NCI-H524 (cell line): ENCODE measurements at regions not wholly inside any gene's neighbourhood (a gene's known extent, or its start where the extent isn't known, plus 50 kb on each side); places are given as distances from the start of the nearest gene placed in this dataset.
"Not testable (repeated sequence)": the region's sequence is repeated elsewhere in the genome, so short reads cannot be mapped to it uniquely, and the experiment has no call there.

Experiments used
- DNase-seq, 2 experiments: peaks; one replicate each; lab custom pipeline; 2025; lab: John Stamatoyannopoulos, UW

DNA sequence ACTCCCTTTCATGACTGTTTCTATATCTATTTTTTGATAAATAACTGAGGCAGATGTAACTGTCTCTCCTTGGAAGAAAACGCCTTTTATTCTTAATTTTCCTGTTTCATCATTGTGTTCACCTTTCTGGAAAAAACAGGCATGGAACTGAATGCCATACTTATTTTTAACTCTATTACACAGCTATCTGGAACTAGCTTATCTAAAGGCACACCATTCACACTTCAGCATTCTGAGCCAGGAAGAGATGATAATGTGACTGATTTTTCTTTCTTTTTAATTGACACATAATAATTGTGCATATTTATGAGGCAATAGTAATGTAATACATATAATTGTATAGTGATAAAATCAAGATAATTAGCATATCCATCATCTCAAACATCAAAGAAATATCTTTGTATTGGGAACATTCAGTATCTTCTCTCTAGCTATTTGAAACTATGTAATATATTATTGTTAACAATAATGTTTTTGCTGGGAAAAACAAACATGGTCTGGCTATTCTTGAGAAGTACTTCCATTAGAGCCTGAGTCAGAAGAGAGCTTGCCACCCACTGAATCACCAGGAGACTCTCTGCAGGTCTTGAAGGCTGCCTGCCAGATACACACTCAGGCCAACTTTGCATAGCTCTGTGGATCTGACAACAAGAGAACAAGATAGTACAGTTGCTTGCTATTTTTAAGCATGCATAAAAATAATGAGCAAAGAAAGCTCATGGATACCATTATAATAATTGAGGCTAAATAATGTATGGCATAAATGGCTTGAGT, 501.0 kb upstream of the EDIL3 start:
- DNase-seq: no peak

DNA sequence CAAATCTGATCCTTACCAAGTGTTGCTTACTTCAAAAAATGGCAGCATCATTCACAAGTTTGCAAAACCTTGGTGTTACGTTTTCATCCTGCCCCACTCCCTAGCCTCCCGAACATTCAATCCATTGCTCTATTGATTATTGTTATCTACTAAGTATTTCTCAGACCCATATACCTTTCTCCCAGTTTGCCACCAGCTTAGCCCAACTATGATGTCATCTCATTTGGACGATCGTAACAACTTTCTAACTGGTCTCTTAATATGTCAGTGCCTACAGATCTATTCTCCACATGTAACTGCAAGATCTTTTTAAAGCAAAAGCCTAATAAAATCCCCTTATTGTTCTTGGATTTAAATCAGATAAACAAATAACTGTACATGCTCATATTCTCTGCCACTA, 497.1 kb upstream of the EDIL3 start:
- DNase-seq: no peak

DNA sequence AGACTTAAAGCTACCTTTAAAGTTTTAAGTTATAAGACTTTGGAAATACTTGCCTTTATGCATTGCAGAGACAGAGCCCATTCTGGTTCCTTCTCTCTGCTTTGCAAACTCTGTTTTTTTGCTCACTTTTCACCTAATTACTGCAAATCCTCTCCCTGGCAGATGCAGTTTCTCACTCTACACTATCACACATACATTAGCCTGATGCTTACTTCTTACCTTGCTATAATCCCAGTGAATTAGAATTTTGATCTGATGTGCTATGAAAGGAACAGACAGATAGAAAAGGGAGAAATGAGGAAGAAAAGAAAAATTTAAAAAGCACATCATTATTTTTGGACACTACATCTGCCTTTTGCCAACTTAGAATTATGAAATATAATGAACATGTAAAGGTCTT, 489.5 kb upstream of the EDIL3 start:
- peak in 1 of 2 experiments; percentile 7 for DNase-seq

DNA sequence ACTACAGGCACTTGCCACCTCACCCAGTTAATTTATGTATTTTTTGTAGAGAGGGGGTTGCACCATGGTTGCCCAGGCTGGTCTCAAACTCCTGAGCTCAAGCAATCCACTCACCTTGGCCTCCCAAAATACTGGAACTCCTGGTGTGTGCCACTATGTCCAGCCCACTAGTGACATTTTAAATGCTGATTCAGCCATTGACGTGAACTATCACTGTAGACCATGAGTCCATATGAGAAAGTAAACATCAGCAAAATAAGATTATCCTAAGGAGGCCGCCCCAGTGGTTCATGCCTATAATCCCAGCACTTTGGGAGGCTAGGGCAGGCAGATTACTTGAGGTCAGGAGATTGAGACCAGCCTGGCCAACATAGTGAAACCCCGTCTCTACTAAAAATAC, 488.1 kb upstream of the EDIL3 start:
- no peak for DNase-seq

DNA sequence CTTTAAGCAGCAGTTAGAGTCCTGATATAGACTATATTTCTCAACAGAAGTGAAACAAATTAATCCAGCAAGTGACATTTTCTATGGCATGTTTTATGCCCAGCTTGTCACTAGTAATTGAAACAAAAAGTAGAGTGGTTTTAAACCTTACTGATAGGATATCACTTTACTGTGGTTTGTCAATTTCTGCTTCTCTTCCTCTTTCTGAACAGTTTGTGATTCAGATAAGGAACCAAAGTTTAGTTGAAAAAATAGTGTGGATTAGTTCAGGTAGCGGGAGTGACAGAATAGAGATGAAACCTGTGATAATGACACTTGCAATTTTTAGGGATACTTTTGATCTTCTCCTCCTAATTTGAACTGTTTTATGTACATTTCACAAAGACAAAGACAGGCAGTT, 485.7 kb upstream of the EDIL3 start:
- no peak for DNase-seq

DNA sequence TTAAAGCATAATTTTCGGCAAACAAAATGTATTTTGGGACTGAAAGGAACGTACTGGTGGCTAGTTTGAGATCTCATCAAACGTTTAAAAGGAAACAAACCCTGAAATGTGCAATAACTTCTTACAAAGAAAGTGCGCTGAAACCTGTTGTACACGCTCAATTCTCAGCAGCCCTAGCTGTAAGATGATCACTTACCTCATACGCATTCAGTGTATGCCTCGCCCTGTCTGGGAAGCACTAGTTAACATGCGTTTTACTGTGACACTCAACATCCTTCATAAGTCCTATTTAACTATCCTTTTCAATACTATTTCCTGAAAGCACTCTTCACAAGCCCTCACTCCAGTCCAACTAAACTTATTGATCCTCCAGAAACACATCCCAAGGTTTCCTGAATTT, 485.0 kb upstream of the EDIL3 start:
- DNase-seq: no peak

DNA sequence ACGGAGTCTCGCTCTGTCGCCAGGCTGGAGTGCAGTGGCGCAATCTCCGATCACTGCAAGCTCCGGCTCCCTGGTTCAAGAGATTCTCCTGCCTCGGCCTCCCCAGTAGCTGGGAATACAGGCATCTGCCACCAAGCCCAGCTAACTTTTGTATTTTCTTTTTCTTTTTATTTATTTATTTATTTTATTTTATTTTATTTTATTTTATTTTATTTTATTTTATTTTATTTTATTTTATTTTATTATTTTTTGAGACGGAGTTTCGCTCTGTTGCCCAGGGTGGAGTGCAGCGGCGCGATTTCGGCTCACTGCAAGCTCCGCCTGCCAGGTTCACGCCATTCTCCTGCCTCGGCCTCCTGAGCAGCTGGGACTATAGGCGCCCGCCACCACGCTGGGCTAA, 479.3 kb upstream of the EDIL3 start:
- DNase-seq: not testable (repeated sequence)

DNA sequence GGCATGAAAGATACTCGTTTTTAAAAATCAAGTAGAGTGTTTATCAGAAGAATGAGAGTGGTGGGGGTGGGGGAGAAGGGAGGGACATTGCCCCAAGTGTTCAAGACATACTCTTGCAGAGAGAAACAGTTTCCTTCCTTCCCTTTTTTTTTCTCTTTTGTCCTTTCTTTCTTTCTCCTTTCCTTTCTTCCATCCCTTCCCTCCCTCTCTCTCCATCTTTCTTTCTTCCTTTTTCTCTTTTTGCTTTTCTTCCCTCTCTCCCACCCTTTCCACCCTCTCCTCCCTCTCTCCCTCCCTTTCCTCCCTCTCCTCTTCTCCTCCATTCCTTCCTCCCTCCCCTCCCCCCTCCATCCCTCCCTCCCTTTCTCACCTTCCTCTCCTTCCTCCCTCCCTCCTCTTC, 478.3 kb upstream of the EDIL3 start:
- DNase-seq: no peak

DNA sequence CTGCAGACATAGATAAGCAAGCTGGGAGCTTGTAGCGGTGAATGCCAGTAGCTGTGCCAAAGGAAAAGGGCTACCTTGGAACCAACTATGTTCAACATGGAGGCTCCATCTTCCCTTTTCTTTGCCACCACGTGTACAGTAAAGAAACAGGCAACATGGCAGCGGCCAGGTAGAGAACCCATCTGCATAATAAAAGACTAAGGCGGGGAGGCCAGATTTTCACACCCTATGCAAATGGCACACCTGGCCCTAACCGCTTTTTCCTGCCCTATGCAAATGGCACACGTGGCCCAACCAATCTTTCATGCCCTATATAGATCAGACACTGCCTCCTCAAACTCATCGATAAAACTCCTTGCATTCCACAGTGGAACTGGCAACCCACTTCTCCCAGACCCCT, 477.5 kb upstream of the EDIL3 start:
- DNase-seq: no peak

DNA sequence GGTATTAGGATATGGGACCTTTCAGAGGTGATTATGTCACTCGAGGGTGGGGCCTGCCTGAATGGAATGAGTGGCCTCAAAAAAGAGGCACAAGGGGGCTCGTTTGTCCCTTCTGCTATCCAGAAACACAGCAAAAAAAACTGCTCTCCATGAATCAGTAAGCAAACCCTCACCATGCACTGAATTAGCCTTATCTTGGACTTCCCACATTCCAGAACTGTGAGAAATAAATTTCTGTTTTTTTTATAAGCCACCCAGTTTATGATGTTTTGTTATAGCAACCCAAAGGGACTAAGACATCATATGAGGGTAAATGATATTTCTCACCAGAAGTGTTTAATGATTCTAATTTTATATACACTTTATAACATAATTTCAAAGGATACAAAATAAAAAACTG, 476.6 kb upstream of the EDIL3 start:
- no peak for DNase-seq

DNA sequence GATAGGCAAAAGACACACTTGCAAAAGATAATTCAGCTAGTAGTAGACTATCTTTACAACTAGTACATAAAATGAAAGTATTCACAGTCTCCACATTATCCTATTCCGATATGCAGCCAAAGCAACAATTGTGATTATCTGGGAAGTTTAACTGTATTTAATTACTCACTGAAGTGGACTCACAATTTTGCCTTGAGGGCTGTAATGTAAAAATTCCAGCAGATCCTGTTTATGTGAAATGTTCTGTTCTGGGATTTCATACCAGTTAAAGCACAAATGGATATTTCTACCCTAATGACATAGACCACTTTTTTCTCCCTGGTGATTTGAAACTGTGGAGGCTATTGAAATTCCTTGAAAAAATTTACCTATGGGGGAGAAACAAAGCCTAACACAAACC, 474.4 kb upstream of the EDIL3 start:
- no peak for DNase-seq

DNA sequence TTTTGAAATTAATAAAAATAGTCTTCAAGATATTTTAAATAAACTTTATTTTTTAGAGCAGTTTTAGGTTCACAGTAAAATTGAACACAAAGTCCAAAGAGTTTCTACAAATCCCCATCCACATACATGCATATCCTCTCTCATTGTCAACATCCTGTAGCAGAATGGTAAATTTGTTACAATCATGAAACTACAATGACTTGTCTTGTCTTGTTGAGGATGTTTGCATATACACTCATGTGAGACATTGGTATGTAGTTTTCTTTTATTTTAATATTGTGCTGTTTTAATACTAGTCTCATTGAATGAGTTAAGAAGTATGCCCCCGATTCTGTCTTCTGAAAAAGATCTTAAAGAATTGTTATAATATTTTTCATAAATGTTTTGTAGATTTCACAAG, 447.0 kb upstream of the EDIL3 start:
- no peak for DNase-seq

DNA sequence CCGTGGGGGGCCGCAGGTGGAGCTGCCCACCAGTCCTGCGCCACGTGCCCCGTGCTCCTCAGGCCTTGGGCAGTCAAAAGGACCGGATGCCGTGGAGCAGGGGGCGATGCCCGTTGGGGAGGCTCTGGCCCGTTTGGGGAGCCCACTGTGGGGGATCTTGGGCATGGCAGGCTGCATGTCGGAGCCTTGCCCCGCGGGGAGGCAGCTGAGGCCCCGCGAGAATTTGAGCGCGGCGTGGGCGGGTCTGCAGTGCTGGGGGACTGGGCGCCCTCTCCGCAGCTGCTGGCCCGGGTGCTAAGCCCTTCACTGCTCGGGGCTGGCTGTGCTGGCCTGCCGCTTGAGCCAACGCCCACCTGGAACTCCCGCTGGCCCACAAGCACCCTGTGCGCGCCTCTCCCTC, 445.6 kb upstream of the EDIL3 start:
- DNase-seq: no peak

DNA sequence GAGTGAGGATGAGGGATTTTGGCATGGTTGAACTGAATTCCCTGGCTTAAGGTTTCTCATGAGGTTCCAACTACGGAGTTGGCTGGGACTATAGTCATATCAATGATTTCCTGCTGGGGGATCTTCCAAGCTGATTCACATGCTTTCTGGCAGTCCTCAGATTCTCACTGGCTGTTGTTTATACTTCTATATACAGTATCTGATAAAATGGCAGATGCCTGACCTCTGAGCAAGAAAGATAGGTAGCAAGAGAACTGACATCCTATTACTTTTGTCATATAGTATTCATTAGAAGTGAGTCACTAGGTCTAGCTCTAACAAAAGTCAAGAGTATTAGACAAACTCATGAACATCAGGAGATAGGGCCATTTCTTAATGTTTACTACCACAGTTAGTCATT, 440.9 kb upstream of the EDIL3 start:
- no peak for DNase-seq

DNA sequence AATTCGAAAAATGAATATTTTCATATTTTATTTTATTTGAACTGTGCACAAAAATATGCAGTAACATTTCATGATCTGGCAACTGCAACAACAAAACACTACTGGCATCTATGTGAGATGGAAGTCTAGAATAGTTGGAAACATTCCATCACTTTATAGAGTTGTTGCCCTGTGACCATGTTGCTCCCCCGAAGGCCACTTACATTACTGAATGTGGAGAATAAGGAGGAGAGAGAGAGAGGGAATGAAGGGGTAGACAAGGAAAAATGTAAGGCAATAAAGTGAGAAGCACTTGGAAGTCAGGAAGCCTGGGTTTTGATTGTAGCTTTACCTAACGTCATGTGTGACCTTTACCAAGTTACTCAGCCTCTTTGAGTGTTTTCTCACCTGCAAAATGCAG, 437.2 kb upstream of the EDIL3 start:
- no peak for DNase-seq

DNA sequence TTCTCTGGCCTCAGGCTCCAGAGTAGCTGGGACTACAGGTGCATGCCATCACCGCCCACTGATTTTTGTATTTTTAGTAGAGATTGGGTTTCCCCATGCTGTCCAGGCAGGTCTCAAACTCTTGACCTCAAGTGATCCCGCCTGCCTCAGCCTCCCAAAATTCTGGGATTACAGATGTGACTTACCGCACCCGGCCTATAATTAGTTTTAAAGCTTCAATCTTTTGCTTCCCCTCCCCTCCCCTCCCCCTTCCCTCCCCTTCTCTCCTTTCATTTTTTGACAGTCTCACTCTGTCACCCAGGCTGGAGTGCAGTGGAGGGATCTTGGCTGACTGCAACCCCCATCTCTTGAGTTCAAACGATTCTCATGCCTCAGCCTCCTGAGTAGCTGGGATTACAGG, 433.3 kb upstream of the EDIL3 start:
- no peak for DNase-seq

DNA sequence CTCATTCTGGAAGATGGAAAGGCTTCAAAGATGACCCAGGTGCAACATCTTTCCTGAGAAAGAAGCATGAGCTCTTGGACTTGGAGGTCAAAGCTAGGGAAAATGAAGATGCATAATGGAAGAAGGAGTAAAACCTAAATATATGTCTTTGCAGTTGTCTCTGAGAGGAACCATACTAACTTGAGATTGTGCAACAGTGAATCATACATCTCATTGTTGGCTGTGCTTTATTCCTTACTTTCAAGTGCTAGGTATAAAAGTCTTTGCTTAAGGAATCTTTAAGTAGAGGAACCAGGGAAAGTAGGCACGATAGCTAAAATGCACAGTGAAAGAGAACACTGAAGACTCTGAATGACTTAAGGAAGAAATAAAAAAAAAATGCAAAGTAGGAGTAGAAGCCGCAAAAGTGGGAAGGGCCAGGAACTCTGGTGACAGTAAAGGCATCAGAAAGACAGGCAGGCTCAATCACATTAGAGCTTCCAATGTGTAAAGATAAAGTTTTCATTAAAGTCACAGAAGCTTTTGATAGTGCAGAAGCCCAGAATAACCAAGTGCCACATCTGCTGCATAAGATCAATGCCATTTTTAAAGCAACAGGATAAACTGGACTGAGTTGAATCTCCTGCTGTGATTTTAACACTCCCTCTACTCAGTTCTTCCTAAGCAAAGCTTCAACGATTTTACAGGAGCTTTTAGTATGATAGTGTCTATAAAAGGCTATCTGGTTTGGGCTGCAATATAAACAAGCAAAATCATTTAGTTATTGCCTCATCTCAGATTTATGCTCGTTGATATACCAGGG, 432.3 kb upstream of the EDIL3 start:
- no peak for DNase-seq

DNA sequence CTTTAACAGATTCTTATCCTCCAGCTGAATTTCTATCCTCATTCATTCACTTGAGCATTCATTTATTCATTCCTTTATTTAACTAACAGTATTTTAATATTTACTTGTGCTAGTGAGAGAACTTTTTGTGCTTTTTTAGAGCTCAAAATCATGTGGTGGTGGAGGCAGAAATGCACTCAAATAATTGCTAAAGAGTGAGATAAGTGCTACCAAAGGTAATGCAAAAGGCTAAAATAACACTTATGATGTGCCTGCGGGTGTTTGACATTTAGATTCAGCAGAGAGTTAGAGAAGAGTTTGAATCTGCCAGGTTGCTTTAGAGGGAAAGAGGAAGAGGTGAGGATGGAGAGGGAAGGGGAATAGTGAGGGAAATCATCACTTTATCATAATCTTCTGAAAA, 431.5 kb upstream of the EDIL3 start:
- no peak for DNase-seq

DNA sequence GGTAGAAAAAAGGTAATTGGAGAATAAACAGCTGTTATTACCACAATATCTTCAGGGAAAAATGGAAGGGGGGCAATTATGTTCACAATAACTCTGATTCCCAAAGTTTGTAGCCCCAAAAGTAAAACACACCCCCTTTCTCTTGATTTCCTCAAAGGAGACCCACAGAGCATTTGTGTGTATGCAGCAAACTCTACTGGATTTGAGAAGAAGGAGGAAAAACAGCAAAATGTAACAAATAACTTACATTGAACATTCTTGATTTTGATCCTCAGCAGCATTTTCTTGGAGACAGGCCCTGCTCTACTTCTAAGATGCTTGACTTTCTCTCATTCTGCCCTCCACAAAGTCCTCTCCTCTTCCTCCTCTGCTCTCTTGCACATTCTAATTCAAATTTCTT, 420.8 kb upstream of the EDIL3 start:
- DNase-seq: no peak

DNA sequence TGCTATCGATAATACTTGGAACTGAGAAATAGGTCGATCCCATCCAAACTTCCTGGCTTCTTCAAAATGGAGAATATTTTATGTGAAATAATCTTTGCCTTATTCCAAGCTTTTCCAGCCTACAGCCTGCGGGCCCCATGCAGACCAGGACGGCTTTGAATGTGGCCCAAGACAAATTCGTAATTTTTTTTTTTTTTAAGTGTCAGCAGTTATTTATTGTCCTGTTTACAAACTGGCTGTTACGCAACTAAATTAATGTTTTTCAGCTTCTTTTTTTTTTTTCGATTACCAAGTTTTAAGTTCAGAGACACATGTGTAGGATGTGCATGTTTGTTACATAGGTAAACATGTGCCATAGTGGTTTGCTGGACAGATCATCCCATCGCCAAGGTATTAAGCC, 411.7 kb upstream of the EDIL3 start:
- no peak for DNase-seq

DNA sequence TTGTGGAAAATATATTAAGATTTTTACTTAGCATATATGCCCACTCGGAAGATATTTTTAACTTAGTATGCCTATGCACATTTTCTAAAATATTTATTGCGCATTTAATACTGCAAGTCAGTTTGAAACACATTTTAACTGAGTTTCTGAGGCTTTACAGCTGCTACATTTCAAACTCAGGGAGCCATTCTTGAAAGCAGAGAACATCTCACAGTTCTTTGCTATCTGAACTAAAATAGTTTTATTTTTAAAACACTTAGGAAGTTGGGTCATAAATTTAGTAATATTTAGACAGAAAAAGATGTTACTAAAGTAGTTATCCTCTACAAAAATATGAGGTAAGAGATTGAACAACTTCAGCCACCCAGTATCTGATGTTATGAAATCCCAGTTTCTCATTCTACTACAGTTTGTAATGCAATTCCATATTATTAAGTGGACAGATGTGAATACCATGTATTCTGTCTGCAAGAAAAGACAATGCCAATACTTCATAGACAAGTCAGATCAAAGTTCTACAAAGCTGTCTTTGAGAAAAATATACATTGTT, 409.9 kb upstream of the EDIL3 start:
- DNase-seq: no peak

DNA sequence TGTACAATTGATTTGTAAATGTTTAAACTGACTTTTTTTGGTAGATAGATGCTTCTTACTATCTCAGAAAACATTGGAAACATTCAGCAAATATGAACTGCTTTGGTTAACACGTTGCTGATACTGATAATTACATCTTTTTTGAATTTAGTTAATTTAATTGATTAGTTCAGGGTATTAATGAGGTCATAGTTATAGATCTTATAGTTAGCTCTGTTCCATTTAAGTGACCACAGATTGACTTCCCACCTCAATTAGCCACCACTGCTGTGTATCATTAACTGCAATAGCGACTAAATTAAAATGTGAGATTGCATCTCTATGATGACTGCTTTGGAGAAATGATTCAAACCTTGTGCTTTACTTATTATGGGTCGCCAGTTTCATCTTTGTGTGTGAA, 407.1 kb upstream of the EDIL3 start:
- DNase-seq: no peak

DNA sequence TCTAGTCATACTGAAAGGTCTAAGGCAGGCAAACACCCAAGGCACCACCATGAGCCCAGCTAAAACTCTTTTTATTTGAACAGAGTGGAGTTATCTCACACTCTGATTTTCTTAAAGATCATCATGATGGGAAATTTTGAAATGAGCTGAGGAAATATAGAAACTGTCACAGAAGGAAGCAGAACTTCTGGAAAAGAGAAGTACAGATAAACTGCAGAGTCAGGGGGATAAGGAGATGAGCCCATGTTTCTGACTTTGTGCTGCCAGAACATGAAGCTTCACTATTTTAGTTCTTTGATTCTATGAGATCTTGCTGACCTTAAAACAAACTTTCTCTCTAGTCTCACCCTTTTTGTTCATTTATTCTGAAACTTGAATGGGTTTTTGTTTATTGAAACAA, 406.5 kb upstream of the EDIL3 start:
- DNase-seq: no peak
